Fibroblast of villous mesenchyme (primary cell): ENCODE measurements at regions not wholly inside any gene's neighbourhood (a gene's known extent, or its start where the extent isn't known, plus 50 kb on each side); places are given as distances from the start of the nearest gene placed in this dataset.

Experiments
- DNase-seq: peaks from one replicate; pipeline ENCODE4 v3.0.0-alpha.2; 2010; ENCODE audit warnings: low read depth
- H3K4me3 ChIP-seq: 2 replicates; pipeline ENCODE4 v1.5.1; 2011; ENCODE audit warnings: low read depth, mild to moderate bottlenecking, low read length
- CTCF ChIP-seq: IDR thresholded peaks from 2 replicates; pipeline ENCODE4 v1.5.1; 2012; ENCODE audit warnings: low read depth, mild to moderate bottlenecking, low read length; ENCODE audit not compliant: insufficient read depth

- no peak for TF ChIP-seq CTCF
- DNase-seq, result no peak
- no peak overlapping the region for H3K4me3 ChIP-seq
These were observed 408.8 kb downstream of the SUCLA2 start for GRCh38 chr13:47592256-47592655.

- TF ChIP-seq CTCF, result no peak
- DNase-seq, result no peak
- H3K4me3 ChIP-seq, result no peak overlapping the region
These were observed 412.4 kb downstream of the SUCLA2 start for GRCh38 chr13:47588676-47589075.

- no peak for TF ChIP-seq CTCF
- H3K4me3 ChIP-seq, result no peak overlapping the region
- DNase-seq, result no peak
These were observed 428.7 kb downstream of the SUCLA2 start for GRCh38 chr13:47572375-47572774.

- no peak for DNase-seq
- H3K4me3 ChIP-seq, result no peak overlapping the region
- no peak for TF ChIP-seq CTCF
These were observed 437.0 kb downstream of the SUCLA2 start for GRCh38 chr13:47564041-47564440.

- TF ChIP-seq CTCF, result no peak
- DNase-seq, result no peak
- H3K4me3 ChIP-seq, result no peak overlapping the region
These were observed 444.4 kb downstream of the SUCLA2 start for GRCh38 chr13:47556703-47557102.

- no peak for DNase-seq
These were observed 445.8 kb downstream of the SUCLA2 start for GRCh38 chr13:47555235-47555634.

More at GRCh38 chr13:47555235-47555634, 445.8 kb downstream of the SUCLA2 start:
- TF ChIP-seq CTCF, result no peak
- H3K4me3 ChIP-seq, result no peak overlapping the region
